ENCODE measurements at regions not wholly inside any gene's neighbourhood (a gene's known extent, or its start where the extent isn't known, plus 50 kb on each side); places are given as distances from the start of the nearest gene placed in this dataset.

DNA sequence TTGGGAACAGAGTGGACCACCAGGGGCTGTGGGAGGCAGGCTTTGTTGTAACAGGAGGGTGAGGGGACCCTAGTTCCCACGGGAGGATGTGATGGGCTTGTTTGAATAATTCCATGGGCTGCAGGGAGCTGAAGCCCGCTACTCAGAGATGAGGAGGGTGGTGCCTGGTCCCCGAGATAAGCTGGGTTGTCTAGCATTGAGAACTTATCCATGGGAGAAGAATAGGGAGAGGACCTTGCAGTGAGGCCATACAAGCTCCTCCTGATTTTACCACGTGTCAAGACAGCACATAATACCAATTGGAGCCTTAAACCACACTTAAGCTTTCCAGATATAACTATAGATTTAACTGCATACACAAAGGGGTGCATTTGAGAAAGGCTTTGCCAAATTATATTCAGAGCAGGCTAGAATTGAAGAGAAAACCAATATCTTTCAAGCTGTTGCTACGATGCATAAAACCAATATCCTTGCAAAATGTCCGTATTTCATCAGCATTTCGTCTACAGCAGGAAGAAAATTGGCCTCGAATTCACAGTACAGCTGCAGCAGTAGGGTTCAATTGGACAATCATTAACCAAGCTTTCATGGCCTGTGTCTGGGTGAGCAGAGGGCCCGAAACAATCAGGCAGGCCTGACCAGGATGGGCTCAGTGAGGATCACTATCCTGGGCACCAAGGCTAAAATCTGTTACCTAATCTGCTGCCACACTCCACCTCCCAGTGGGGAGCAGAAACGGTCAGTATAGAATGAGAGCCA lies 500.7 kb downstream of the OCA2 start:
- no peak for DNase-seq
- H3K36me3 ChIP-seq: no peaks in the 10 kb centered on the region
- no peak overlapping the region for H3K4me3 ChIP-seq
- intact Hi-C loops (cut with DNase I): no loop called here
- TF ChIP-seq, protein P1, sequence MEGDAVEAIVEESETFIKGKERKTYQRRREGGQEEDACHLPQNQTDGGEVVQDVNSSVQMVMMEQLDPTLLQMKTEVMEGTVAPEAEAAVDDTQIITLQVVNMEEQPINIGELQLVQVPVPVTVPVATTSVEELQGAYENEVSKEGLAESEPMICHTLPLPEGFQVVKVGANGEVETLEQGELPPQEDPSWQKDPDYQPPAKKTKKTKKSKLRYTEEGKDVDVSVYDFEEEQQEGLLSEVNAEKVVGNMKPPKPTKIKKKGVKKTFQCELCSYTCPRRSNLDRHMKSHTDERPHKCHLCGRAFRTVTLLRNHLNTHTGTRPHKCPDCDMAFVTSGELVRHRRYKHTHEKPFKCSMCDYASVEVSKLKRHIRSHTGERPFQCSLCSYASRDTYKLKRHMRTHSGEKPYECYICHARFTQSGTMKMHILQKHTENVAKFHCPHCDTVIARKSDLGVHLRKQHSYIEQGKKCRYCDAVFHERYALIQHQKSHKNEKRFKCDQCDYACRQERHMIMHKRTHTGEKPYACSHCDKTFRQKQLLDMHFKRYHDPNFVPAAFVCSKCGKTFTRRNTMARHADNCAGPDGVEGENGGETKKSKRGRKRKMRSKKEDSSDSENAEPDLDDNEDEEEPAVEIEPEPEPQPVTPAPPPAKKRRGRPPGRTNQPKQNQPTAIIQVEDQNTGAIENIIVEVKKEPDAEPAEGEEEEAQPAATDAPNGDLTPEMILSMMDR (IDR thresholded peaks at IDR 0.05): no peak
- no peak for TF ChIP-seq POLR2A (IDR thresholded peaks at IDR 0.05)
- no peaks in the 10 kb centered on the region for H3K9me3 ChIP-seq
- no peak overlapping the region for H3K27ac ChIP-seq
- no peaks in the 10 kb centered on the region for H3K27me3 ChIP-seq
- 77 to 80% methylated on average over 10 of the region's 10 CpGs for WGBS, 2 donors
- no peaks in the 10 kb centered on the region for H3K4me1 ChIP-seq

DNA sequence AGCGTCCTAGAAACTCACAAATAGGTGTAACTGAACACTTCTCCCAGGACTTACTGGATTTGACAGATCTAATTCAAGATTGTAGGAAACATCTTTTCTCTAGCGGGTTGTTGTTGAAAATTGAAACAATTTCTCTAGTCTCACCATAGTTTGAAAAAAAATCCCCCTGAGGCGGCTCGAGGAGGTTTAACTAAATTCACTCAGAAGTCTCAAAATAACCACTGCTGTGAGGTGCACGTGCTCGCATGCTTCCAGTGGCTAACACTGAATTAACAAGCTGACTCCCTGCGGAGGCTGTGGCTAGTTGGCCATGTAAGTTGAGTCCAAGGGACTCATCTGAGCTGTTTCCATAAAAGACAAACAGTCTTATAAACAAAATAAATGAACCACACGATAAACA lies 503.9 kb downstream of the OCA2 start:
- TF ChIP-seq, protein P1 (IDR thresholded peaks at IDR 0.05): no peak
- TF ChIP-seq POLR2A (IDR thresholded peaks at IDR 0.05): no peak
- no peak for DNase-seq
- intact Hi-C loops (cut with DNase I): no loop called here
- Histone ChIP-seq H3K9me3 (no peaks in the 10 kb centered on the region), H3K27me3 (no peaks in the 10 kb centered on the region), H3K4me3 (no peak overlapping the region), H3K36me3 (no peaks in the 10 kb centered on the region), H3K27ac (no peak overlapping the region), H3K4me1 (no peaks in the 10 kb centered on the region)
- 81 to 83% methylated on average over 8 of the region's 8 CpGs for WGBS, 2 donors

DNA sequence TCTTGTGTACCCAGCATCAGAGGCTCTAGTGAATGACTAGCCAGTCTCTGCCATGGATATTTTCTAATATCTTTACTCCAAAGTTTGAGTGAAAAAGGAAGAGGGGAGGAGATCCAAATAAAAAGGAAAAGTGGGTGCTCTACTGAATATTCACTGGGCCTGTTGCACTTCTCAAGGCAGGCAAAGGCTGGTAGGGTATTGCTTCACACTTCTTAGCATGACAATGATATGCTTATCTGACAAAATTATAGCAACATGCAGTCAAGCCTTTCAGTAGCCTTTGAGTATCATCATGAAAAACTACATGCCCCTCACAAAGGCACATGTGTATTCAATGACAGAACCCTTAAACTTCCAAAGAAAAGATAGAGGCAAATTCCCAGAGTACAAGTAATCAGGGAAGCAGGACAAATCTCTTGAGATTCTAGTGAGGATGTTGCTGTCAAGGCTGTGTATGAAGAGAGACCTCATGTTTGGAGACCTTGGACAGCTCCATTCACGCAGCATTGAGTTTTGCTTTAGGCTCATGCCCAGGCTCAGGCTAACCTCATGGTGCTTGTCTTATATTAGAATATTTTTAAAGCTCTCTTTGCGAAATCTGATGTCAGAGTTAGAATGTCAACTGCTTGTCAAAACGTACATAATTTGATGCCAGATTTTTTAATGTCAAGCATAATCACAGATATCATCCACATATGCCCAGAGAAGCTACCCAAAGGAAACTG lies 506.9 kb downstream of the OCA2 start:
- intact Hi-C loops (cut with DNase I): no loop called here

More for the DNA sequence above, 506.9 kb downstream of the OCA2 start:
- DNase-seq: no peak
- no peaks in the 10 kb centered on the region for H3K36me3 ChIP-seq
- H3K4me3 ChIP-seq: no peak overlapping the region
- WGBS, 2 donors: 52 to 69% methylated on average over 3 of the region's 3 CpGs
- H3K9me3 ChIP-seq: no peaks in the 10 kb centered on the region
- H3K27ac ChIP-seq: no peak overlapping the region
- no peaks in the 10 kb centered on the region for H3K4me1 ChIP-seq
- TF ChIP-seq POLR2A (IDR thresholded peaks at IDR 0.05): no peak
- peaks cover 0 to 7% (median 0%) of the 10 kb centered on the region in 4 donors for H3K27me3 ChIP-seq

All from esophagus squamous epithelium (tissue), 5 donors.